Ascending aorta (tissue), 2 donors: ENCODE measurements at regions not wholly inside any gene's neighbourhood (a gene's known extent, or its start where the extent isn't known, plus 50 kb on each side); places are given as distances from the start of the nearest gene placed in this dataset.

Experiments used
- DNase-seq, 2 donors: peaks; one replicate each; pipeline ENCODE4 v3.0.0-alpha.2; 2019; ENCODE audit warnings: low spot score in 2 of 2
- H3K27ac ChIP-seq, 2 donors: fragments of 200-600 bp; sonication (generic); one replicate each; pipeline ENCODE4 v1.5.1; 2016 to 2017; ENCODE audit warnings: mild to moderate bottlenecking in 1 of 2
- H3K27me3 ChIP-seq: fragments of 200-600 bp; sonication (generic); one replicate; pipeline ENCODE4 v1.5.1; 2017
- H3K36me3 ChIP-seq, 2 donors: fragments of 200-600 bp; sonication (generic); one replicate each; pipeline ENCODE4 v1.5.1; 2016
- H3K4me1 ChIP-seq, 2 donors: fragments of 200-600 bp; sonication (generic); one replicate each; pipeline ENCODE4 v1.5.1; 2016 to 2017; ENCODE audit warnings: mild to moderate bottlenecking in 1 of 2
- H3K4me3 ChIP-seq, 2 donors: fragments of 200-600 bp; sonication (generic); one replicate each; pipeline ENCODE4 v1.5.1; 2016 to 2017; ENCODE audit warnings: mild to moderate bottlenecking in 1 of 2
- H3K9me3 ChIP-seq, 2 donors: fragments of 200-600 bp; sonication (generic); one replicate each; pipeline ENCODE4 v1.5.1; 2016
- CTCF ChIP-seq, 3 experiments: fragments of 200-600 bp in 2 of 3; fragments of 450-650 bp in 1 of 3; sonication (generic) in 2 of 3; IDR thresholded peaks; one replicate each; pipeline ENCODE4 v1.5.1; 2016 to 2019; ENCODE audit warnings: antibody characterized with exemption in 3 of 3, mild to moderate bottlenecking in 1 of 3, moderate library complexity in 1 of 3
- intact Hi-C: fragments of 100-400 bp; cut with DNase I; formaldehyde crosslinking; loops from one replicate; pipeline ENCODE4 v1.15.1; 2023

GRCh38 chr10:44467900-44468299 is 83.0 kb upstream of the CXCL12 start:
- no peak for TF ChIP-seq CTCF (IDR thresholded peaks at IDR 0.05)
- Histone ChIP-seq H3K9me3 (no peaks in the 10 kb centered on the region), H3K4me1 (no peaks in the 10 kb centered on the region), H3K4me3 (no peak overlapping the region), H3K36me3 (no peaks in the 10 kb centered on the region), H3K27me3 (no peaks in the 10 kb centered on the region), H3K27ac (no peak overlapping the region)
- no peak for DNase-seq
- intact Hi-C loops: no loop called here

GRCh38 chr10:44468525-44468924 is 83.6 kb upstream of the CXCL12 start:
- H3K36me3 ChIP-seq: no peaks in the 10 kb centered on the region
- intact Hi-C loops: no loop called here
- no peaks in the 10 kb centered on the region for H3K4me1 ChIP-seq
- H3K27me3 ChIP-seq: no peaks in the 10 kb centered on the region
- H3K9me3 ChIP-seq: no peaks in the 10 kb centered on the region
- no peak for DNase-seq
- H3K4me3 ChIP-seq: no peak overlapping the region
- no peak for TF ChIP-seq CTCF (IDR thresholded peaks at IDR 0.05)
- H3K27ac ChIP-seq: no peak overlapping the region

GRCh38 chr10:44468965-44469364 is 84.1 kb upstream of the CXCL12 start:
- intact Hi-C loops: no loop called here
- H3K36me3 ChIP-seq: no peaks in the 10 kb centered on the region
- no peaks in the 10 kb centered on the region for H3K27me3 ChIP-seq
- no peak for DNase-seq
- no peaks in the 10 kb centered on the region for H3K4me1 ChIP-seq
- TF ChIP-seq CTCF (IDR thresholded peaks at IDR 0.05): no peak
- H3K27ac ChIP-seq: no peak overlapping the region
- no peaks in the 10 kb centered on the region for H3K9me3 ChIP-seq
- H3K4me3 ChIP-seq: no peak overlapping the region

- H3K4me3 ChIP-seq: no peak overlapping the region
- H3K9me3 ChIP-seq: no peaks in the 10 kb centered on the region
- no peak for TF ChIP-seq CTCF (IDR thresholded peaks at IDR 0.05)
- no peak for DNase-seq
- intact Hi-C loops: no loop called here
- no peaks in the 10 kb centered on the region for H3K36me3 ChIP-seq
- no peak overlapping the region for H3K27ac ChIP-seq
- H3K4me1 ChIP-seq: no peaks in the 10 kb centered on the region
- no peaks in the 10 kb centered on the region for H3K27me3 ChIP-seq
These were observed 85.9 kb upstream of the CXCL12 start for GRCh38 chr10:44470784-44471183.

- intact Hi-C loops: no loop called here
These were observed 86.5 kb upstream of the CXCL12 start for GRCh38 chr10:44471410-44471809.

More at GRCh38 chr10:44471410-44471809, 86.5 kb upstream of the CXCL12 start:
- H3K4me3 ChIP-seq: no peak overlapping the region
- no peak for DNase-seq
- no peak for TF ChIP-seq CTCF (IDR thresholded peaks at IDR 0.05)
- no peaks in the 10 kb centered on the region for H3K27me3 ChIP-seq
- no peaks in the 10 kb centered on the region for H3K36me3 ChIP-seq
- peaks cover 0 to under 1% of the 10 kb centered on the region in 2 donors for H3K4me1 ChIP-seq
- no peaks in the 10 kb centered on the region for H3K9me3 ChIP-seq
- H3K27ac ChIP-seq: no peak overlapping the region
